HepG2 (cell line): ENCODE measurements at regions not wholly inside any gene's neighbourhood (a gene's known extent, or its start where the extent isn't known, plus 50 kb on each side); places are given as distances from the start of the nearest gene placed in this dataset.

Experiments used
- ATAC-seq: fragments of 200-7000 bp; cut with Tn5 transposase; 3 replicates; pipeline ENCODE4 v1.9.1; 2020; ENCODE audit warnings: mild to moderate bottlenecking, moderate library complexity
- BruUV-seq: library from RNA; stranded (reverse); fragments of 400-500 nt; replicated peaks from 2 replicates; lab custom pipeline; 2021; lab: Mats Ljungman, UMichigan
- CTCF ChIA-PET: fragments of 300-600 bp; formaldehyde crosslinking; extraction: SDS; loops from one replicate; lab custom pipeline; 2021; ENCODE audit warnings: low total read pairs, inconsistent platforms, low intra/inter-chr PET ratio; lab: Yijun Ruan, JAX
- POLR2A ChIA-PET: fragments of 350-600 bp; sonication (Branson Sonifier 250); formaldehyde crosslinking; loops from one replicate; lab custom pipeline; 2020; ENCODE audit warnings: antibody characterized with exemption, inconsistent platforms; lab: Yijun Ruan, JAX
- DNase-seq: peaks from one replicate; pipeline ENCODE4 v3.0.0-alpha.2; 2015; ENCODE audit warnings: low spot score
- FAIRE-seq: peaks from 3 replicates; lab custom pipeline; 2011; peaks lifted over from hg19 to GRCh38; lab: Jason Lieb, UNC
- H2AFZ ChIP-seq: one replicate; pipeline ENCODE4 v1.6.1; 2011; ENCODE audit warnings: low read length, inconsistent platforms
- H3K27ac ChIP-seq: fragments of 300-600 bp; 3 replicates; pipeline ENCODE4 v1.8.0; 2011; ENCODE audit warnings: mixed run types, mild to moderate bottlenecking, mixed read lengths, low read length, inconsistent platforms; ENCODE audit not compliant: insufficient read depth; ENCODE audit errors: extremely low read length
- H3K27me3 ChIP-seq, 2 experiments: fragments of 200-600 bp in 1 of 2; 2 replicates in 1 of 2; 3 replicates in 1 of 2; pipeline versions ENCODE4 v1.6.0 to v1.8.0; 2011; ENCODE audit warnings: low read length in 2 of 2, mild to moderate bottlenecking in 2 of 2, moderate library complexity in 2 of 2, inconsistent platforms in 1 of 2; ENCODE audit not compliant: insufficient read depth in 2 of 2, control insufficient read depth in 1 of 2
- H3K36me3 ChIP-seq, 2 experiments: fragments of 200-600 bp in 1 of 2; replicated peaks in 1 of 2; 2 replicates in 1 of 2; 3 replicates in 1 of 2; pipeline versions ENCODE4 v1.5.1 to v1.8.0; 2011; ENCODE audit warnings: low read length in 2 of 2, inconsistent platforms in 1 of 2; ENCODE audit not compliant: insufficient read depth in 2 of 2, control insufficient read depth in 1 of 2
- H3K4me1 ChIP-seq: 2 replicates; pipeline ENCODE4 v1.5.1; 2012; ENCODE audit warnings: low read length, inconsistent platforms; ENCODE audit not compliant: insufficient read depth
- H3K4me2 ChIP-seq: 2 replicates; pipeline ENCODE4 v1.6.0; 2011; ENCODE audit warnings: low read depth, low read length, inconsistent platforms
- H3K4me3 ChIP-seq, 3 experiments: fragments of 200-600 bp in 1 of 3; sonication (generic), shearing (Covaris generic) in 1 of 3; replicated peaks in 1 of 3; 2 replicates each; pipeline ENCODE4 v1.5.1; 2011 to 2016; ENCODE audit warnings: low read length in 3 of 3, inconsistent platforms in 2 of 3, low read depth in 2 of 3, mild to moderate bottlenecking in 2 of 3, control low read depth in 1 of 3, mixed read lengths in 1 of 3; ENCODE audit not compliant: insufficient read depth in 1 of 3
- H3K79me2 ChIP-seq: one replicate; pipeline ENCODE4 v1.6.1; 2011; ENCODE audit warnings: low read length, inconsistent platforms; ENCODE audit not compliant: insufficient read depth
- H3K9ac ChIP-seq: 2 replicates; pipeline ENCODE4 v1.6.0; 2011; ENCODE audit warnings: mild to moderate bottlenecking, low read depth, low read length, inconsistent platforms; ENCODE audit not compliant: insufficient read depth
- H3K9me3 ChIP-seq: 2 replicates; pipeline ENCODE4 v1.5.1; 2012; ENCODE audit warnings: mild to moderate bottlenecking, low read length
- H4K20me1 ChIP-seq: 2 replicates; pipeline ENCODE4 v1.6.0; 2011; ENCODE audit warnings: inconsistent platforms, mild to moderate bottlenecking, low read length, moderate library complexity; ENCODE audit not compliant: insufficient read depth
- NCOR1 ChIP-seq: fragments of 200-600 bp; sonication (generic); IDR thresholded peaks from 2 replicates; pipeline ENCODE4 v1.7.0; 2017; ENCODE audit warnings: antibody characterized with exemption, low read length, borderline replicate concordance
- NR2F2 ChIP-seq: IDR thresholded peaks from 2 replicates; pipeline ENCODE4 v1.6.1; 2012; ENCODE audit warnings: low read depth, inconsistent platforms, borderline replicate concordance
- SNAI1 ChIP-seq: sonication (generic); formaldehyde crosslinking; IDR thresholded peaks from 2 replicates; pipeline ENCODE4 v1.5.0; 2020; ENCODE audit warnings: mild to moderate bottlenecking, missing genetic modification reagents, borderline replicate concordance
- YEATS2 ChIP-seq: sonication (generic); formaldehyde crosslinking; IDR thresholded peaks from 2 replicates; pipeline ENCODE4 v1.4.0; 2020; ENCODE audit warnings: missing genetic modification reagents, borderline replicate concordance
- ZNF101 ChIP-seq: sonication (generic); formaldehyde crosslinking; IDR thresholded peaks from 2 replicates; pipeline ENCODE4 v1.4.0; 2020; ENCODE audit warnings: mild to moderate bottlenecking, low read depth, missing genetic modification reagents, borderline replicate concordance
- ZNF20 ChIP-seq: sonication (generic); formaldehyde crosslinking; IDR thresholded peaks from 2 replicates; pipeline ENCODE4 v1.4.0; 2020; ENCODE audit warnings: mild to moderate bottlenecking, moderate library complexity, missing genetic modification reagents
- WGBS: methylation state at CpG from one replicate; pipeline ENCODE4 v1.1.6; 2017; ENCODE audit warnings: low lambda C conversion rate; 5-methylcytosine and 5-hydroxymethylcytosine counted together
- in situ Hi-C: cut with HindIII; loops from 2 replicates; pipeline ENCODE4 v1.10.0; 2017; ENCODE audit warnings: low pct_unique_long_range_greater_than_20kb; ENCODE audit not compliant: extremely low pct_ligation_motif_present
- intact Hi-C: fragments of 100-400 bp; cut with micrococcal nuclease; formaldehyde crosslinking; loops from one replicate; pipeline ENCODE4 v1.10.0; 2022; ENCODE audit not compliant: unreplicated experiment
- TF ChIP-seq, protein P1 (sequence below): sonication (generic); formaldehyde crosslinking; IDR thresholded peaks from 2 replicates; pipeline ENCODE4 v1.8.0; 2022; ENCODE audit warnings: low read depth, missing genetic modification reagents
- TF ChIP-seq, protein P2 (sequence below): sonication (generic); formaldehyde crosslinking; IDR thresholded peaks from 2 replicates; pipeline ENCODE4 v1.8.1; 2023; ENCODE audit warnings: mild to moderate bottlenecking, moderate library complexity, missing genetic modification reagents
- TF ChIP-seq, protein P3 (sequence below): sonication (generic); formaldehyde crosslinking; IDR thresholded peaks from 2 replicates; pipeline ENCODE4 v1.5.1; 2020; ENCODE audit warnings: missing genetic modification reagents, mild to moderate bottlenecking, borderline replicate concordance
- TF ChIP-seq, protein P4 (sequence below): sonication (generic); formaldehyde crosslinking; IDR thresholded peaks from 2 replicates; pipeline ENCODE4 v1.9.0; 2021; ENCODE audit warnings: missing genetic modification reagents, borderline replicate concordance

DNA sequence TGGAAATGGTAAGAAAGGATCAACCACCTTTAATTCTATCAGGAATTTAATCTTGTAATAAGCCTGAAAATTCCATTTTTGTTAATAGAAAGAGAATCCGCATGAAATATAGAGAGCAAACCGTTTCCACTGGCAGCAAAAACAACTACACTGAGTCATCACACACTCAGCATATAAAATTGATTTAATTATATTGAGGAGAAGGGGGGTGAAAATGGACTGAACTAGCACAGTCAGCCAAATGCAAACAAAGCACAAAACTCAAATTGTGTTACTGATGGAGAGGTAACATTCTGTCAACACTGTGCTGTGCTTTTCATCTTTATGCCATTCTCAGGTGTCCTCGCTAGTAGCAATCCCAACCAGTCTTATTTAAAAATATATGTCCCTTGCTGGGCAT lies 1583.9 kb downstream of the MRPL39 start:
- WGBS = 24% methylated on average over 3 of the region's 3 CpGs
- H3K36me3 ChIP-seq = no peaks in the 10 kb centered on the region
- H3K9me3 ChIP-seq = peaks cover 82% of the 10 kb centered on the region
- ATAC-seq (no peak), FAIRE-seq (no peak), DNase-seq (no peak)
- H2AFZ ChIP-seq = no peak overlapping the region
- no peak overlapping the region for H3K4me2 ChIP-seq
- no peaks in the 10 kb centered on the region for H4K20me1 ChIP-seq
- in situ Hi-C loops (no loop called here), intact Hi-C loops (no loop called here)
- H3K9ac ChIP-seq = no peak overlapping the region
- ChIA-PET CTCF (no interaction called here), POLR2A (no interaction called here)
- no peaks in the 10 kb centered on the region for H3K27me3 ChIP-seq
- no peaks in the 10 kb centered on the region for H3K4me1 ChIP-seq
- BruUV-seq = no TSS peak
- H3K4me3 ChIP-seq = no peak overlapping the region
- H3K79me2 ChIP-seq = no peaks in the 10 kb centered on the region
- no peak overlapping the region for H3K27ac ChIP-seq
- TF ChIP-seq, protein P1, sequence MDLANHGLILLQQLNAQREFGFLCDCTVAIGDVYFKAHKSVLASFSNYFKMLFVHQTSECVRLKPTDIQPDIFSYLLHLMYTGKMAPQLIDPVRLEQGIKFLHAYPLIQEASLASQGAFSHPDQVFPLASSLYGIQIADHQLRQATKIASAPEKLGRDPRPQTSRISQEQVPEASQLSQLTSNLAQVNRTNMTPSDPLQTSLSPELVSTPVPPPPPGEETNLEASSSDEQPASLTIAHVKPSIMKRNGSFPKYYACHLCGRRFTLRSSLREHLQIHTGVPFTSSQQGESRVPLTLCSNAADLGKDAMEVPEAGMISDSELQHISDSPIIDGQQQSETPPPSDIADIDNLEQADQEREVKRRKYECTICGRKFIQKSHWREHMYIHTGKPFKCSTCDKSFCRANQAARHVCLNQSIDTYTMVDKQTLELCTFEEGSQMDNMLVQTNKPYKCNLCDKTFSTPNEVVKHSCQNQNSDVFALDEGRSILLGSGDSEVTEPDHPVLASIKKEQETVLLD (CRISPR knock-in tag) = no peak
- TF ChIP-seq, protein P2, sequence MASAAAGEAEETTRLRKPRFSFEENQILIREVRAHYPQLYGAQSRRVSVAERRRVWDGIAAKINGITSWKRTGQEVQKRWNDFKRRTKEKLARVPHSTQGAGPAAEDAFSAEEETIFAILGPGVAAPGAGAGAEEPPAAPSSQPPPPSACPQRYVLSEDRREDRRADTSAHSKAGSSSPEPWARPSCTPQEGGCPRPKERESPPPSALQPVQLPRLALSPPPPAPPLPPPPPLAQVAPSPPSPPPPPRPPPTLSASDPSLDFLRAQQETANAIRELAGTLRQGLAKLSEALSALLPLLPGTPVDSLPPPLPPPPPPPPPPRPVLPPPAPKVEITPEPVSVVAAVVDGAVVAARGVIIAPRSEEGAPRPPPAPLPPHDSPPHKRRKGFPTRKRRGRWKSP (CRISPR knock-in tag) = no peak
- no peak for TF ChIP-seq NCOR1
- no peak for TF ChIP-seq YEATS2
- TF ChIP-seq, protein P3, sequence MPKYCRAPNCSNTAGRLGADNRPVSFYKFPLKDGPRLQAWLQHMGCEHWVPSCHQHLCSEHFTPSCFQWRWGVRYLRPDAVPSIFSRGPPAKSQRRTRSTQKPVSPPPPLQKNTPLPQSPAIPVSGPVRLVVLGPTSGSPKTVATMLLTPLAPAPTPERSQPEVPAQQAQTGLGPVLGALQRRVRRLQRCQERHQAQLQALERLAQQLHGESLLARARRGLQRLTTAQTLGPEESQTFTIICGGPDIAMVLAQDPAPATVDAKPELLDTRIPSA (CRISPR knock-in tag) = no peak
- TF ChIP-seq ZNF101 (CRISPR knock-in tag) = no peak
- TF ChIP-seq, protein P4, sequence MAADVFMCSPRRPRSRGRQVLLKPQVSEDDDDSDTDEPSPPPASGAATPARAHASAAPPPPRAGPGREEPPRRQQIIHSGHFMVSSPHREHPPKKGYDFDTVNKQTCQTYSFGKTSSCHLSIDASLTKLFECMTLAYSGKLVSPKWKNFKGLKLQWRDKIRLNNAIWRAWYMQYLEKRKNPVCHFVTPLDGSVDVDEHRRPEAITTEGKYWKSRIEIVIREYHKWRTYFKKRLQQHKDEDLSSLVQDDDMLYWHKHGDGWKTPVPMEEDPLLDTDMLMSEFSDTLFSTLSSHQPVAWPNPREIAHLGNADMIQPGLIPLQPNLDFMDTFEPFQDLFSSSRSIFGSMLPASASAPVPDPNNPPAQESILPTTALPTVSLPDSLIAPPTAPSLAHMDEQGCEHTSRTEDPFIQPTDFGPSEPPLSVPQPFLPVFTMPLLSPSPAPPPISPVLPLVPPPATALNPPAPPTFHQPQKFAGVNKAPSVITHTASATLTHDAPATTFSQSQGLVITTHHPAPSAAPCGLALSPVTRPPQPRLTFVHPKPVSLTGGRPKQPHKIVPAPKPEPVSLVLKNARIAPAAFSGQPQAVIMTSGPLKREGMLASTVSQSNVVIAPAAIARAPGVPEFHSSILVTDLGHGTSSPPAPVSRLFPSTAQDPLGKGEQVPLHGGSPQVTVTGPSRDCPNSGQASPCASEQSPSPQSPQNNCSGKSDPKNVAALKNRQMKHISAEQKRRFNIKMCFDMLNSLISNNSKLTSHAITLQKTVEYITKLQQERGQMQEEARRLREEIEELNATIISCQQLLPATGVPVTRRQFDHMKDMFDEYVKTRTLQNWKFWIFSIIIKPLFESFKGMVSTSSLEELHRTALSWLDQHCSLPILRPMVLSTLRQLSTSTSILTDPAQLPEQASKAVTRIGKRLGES (CRISPR knock-in tag) = no peak
- no peak for TF ChIP-seq ZNF20
- no peak for TF ChIP-seq SNAI1 (CRISPR knock-in tag)
- TF ChIP-seq NR2F2 = no peak
